ENCODE measurements at regions not wholly inside any gene's neighbourhood (a gene's known extent, or its start where the extent isn't known, plus 50 kb on each side); places are given as distances from the start of the nearest gene placed in this dataset.

DNA sequence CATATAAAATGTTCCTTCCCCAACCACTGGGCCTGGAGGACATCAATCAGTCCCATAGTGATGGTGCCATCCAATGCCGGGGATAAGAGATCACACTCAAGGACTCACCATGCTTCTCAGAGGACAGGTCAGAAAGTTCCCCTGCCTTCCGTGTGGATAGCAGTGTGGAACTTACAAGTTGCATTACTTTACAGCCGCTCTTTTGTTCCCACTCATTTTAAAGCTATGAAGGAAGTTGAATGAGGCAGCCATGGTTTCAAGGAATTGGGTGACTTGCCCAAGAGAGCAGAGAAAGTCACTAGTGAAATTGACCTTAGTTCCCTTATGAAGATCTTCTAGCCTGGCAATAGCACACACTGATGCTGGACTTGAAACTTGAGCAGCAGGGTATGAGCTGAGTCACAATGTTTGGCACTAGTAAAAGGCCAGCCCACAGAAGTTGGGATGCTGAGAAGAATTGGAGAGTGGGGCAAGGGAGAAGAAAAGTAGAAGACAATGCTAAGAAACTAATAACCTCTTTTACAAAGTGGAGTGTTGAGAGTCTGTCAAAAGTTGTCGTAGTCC lies 78.7 kb downstream of the CXCL12 start:
- Histone ChIP-seq H3K27ac (ENCODE audit: low read length) (no peak overlapping the region), H3K9me3 (ENCODE audit: control insufficient read depth, insufficient read depth, low read depth, low read length) (no peaks in the 10 kb centered on the region), H3K4me3 (ENCODE audit: low read depth in 2 of 2, low read length in 2 of 2) (no peak overlapping the region), H3K27me3 (ENCODE audit: control insufficient read depth, insufficient read depth, low read length) (peaks cover 1% of the 10 kb centered on the region; the same call in 1 of the 2 replicates), H3K4me1 (ENCODE audit: control insufficient read depth, insufficient read depth, low read length) (no peaks in the 10 kb centered on the region), H3K36me3 (ENCODE audit: control insufficient read depth, insufficient read depth, low read length) (no peaks in the 10 kb centered on the region)
- TF ChIP-seq, protein P1, sequence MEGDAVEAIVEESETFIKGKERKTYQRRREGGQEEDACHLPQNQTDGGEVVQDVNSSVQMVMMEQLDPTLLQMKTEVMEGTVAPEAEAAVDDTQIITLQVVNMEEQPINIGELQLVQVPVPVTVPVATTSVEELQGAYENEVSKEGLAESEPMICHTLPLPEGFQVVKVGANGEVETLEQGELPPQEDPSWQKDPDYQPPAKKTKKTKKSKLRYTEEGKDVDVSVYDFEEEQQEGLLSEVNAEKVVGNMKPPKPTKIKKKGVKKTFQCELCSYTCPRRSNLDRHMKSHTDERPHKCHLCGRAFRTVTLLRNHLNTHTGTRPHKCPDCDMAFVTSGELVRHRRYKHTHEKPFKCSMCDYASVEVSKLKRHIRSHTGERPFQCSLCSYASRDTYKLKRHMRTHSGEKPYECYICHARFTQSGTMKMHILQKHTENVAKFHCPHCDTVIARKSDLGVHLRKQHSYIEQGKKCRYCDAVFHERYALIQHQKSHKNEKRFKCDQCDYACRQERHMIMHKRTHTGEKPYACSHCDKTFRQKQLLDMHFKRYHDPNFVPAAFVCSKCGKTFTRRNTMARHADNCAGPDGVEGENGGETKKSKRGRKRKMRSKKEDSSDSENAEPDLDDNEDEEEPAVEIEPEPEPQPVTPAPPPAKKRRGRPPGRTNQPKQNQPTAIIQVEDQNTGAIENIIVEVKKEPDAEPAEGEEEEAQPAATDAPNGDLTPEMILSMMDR (IDR thresholded peaks at IDR 0.05), result no peak
- TF ChIP-seq TCF7L2 (IDR thresholded peaks at IDR 0.05; ENCODE audit: low read depth, low read length) (no peak), SIN3A (IDR thresholded peaks at IDR 0.05; ENCODE audit: borderline replicate concordance, insufficient read depth, low read depth, low read length) (no peak), POLR2AphosphoS5 (IDR thresholded peaks at IDR 0.05; ENCODE audit: low read depth, low read length) (no peak)
- TF ChIP-seq, protein P2, sequence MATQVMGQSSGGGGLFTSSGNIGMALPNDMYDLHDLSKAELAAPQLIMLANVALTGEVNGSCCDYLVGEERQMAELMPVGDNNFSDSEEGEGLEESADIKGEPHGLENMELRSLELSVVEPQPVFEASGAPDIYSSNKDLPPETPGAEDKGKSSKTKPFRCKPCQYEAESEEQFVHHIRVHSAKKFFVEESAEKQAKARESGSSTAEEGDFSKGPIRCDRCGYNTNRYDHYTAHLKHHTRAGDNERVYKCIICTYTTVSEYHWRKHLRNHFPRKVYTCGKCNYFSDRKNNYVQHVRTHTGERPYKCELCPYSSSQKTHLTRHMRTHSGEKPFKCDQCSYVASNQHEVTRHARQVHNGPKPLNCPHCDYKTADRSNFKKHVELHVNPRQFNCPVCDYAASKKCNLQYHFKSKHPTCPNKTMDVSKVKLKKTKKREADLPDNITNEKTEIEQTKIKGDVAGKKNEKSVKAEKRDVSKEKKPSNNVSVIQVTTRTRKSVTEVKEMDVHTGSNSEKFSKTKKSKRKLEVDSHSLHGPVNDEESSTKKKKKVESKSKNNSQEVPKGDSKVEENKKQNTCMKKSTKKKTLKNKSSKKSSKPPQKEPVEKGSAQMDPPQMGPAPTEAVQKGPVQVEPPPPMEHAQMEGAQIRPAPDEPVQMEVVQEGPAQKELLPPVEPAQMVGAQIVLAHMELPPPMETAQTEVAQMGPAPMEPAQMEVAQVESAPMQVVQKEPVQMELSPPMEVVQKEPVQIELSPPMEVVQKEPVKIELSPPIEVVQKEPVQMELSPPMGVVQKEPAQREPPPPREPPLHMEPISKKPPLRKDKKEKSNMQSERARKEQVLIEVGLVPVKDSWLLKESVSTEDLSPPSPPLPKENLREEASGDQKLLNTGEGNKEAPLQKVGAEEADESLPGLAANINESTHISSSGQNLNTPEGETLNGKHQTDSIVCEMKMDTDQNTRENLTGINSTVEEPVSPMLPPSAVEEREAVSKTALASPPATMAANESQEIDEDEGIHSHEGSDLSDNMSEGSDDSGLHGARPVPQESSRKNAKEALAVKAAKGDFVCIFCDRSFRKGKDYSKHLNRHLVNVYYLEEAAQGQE (IDR thresholded peaks at IDR 0.05; ENCODE audit: insufficient read depth in 1 of 2, low read depth in 2 of 2, low read length in 1 of 2), result no peak
- BruUV-seq (replicated peaks), result no TSS peak
- in situ Hi-C loops (cut with HindIII; ENCODE audit: low pct_unique_long_range_greater_than_20kb, low sequenced_read_pairs), result no loop called here
- ATAC-seq (no peak), DNase-seq (ENCODE audit: low read depth, low spot score) (no peak)
- ChIA-PET POLR2A (no interaction called here), CTCF (no interaction called here)
- intact Hi-C loops (cut with micrococcal nuclease; ENCODE audit: unreplicated experiment), result no loop called here

DNA sequence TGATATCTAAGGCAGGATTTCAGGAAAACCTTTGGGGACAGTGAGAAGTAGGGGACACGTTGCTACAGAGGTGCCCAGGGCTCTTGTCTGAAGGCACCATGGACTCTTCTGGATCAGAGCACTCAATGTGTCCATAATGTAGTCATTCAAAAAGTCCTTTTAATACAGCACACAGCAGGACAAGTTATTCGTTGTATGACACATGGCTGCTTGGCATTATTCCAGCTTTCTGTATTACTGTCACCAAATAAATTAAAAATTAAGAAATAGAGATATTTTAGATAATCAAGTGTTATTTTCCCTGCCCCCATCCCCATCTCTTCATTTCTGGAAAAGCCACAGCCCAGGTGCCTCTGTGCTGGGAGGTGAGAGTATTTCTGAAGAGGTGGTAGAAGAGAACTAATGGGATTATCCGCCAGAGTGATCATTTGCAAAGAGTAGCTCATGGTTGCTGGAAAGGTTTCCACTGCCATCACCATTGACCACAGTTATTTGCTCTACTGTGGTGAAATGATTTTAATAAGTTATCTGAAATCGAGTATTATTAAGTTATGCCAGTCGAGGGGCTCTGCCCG lies 83.0 kb downstream of the CXCL12 start:
- TF ChIP-seq TCF7L2 (IDR thresholded peaks at IDR 0.05; ENCODE audit: low read depth, low read length), result no peak
- no peak for TF ChIP-seq POLR2AphosphoS5 (IDR thresholded peaks at IDR 0.05; ENCODE audit: low read depth, low read length)
- no peak for TF ChIP-seq SIN3A (IDR thresholded peaks at IDR 0.05; ENCODE audit: borderline replicate concordance, insufficient read depth, low read depth, low read length)
- TF ChIP-seq, protein P1 (IDR thresholded peaks at IDR 0.05), result no peak
- TF ChIP-seq, protein P2 (IDR thresholded peaks at IDR 0.05; ENCODE audit: insufficient read depth in 1 of 2, low read depth in 2 of 2, low read length in 1 of 2), result no peak
- no peaks in the 10 kb centered on the region for H3K9me3 ChIP-seq (ENCODE audit: control insufficient read depth, insufficient read depth, low read depth, low read length)
- H3K36me3 ChIP-seq (ENCODE audit: control insufficient read depth, insufficient read depth, low read length), result no peaks in the 10 kb centered on the region
- H3K4me1 ChIP-seq (ENCODE audit: control insufficient read depth, insufficient read depth, low read length), result no peaks in the 10 kb centered on the region
- ATAC-seq (no peak), DNase-seq (ENCODE audit: low read depth, low spot score) (no peak)
- POLR2A ChIA-PET, result no interaction called here
- in situ Hi-C loops (cut with HindIII; ENCODE audit: low pct_unique_long_range_greater_than_20kb, low sequenced_read_pairs), result no loop called here
- no peak overlapping the region for H3K4me3 ChIP-seq (ENCODE audit: low read depth in 2 of 2, low read length in 2 of 2)
- no peak overlapping the region for H3K27ac ChIP-seq (ENCODE audit: low read length)
- H3K27me3 ChIP-seq (ENCODE audit: control insufficient read depth, insufficient read depth, low read length), result no peaks in the 10 kb centered on the region; the same call in 1 of the 2 replicates
- intact Hi-C loops (cut with micrococcal nuclease; ENCODE audit: unreplicated experiment), result no loop called here
- CTCF ChIA-PET, result no interaction called here
- BruUV-seq (replicated peaks), result no TSS peak
